Karpas-422 (cell line): ENCODE measurements at regions not wholly inside any gene's neighbourhood (a gene's known extent, or its start where the extent isn't known, plus 50 kb on each side); places are given as distances from the start of the nearest gene placed in this dataset.

Experiments used
- DNase-seq: peaks from one replicate; pipeline ENCODE4 v3.0.0-alpha.2; 2015
- H2AFZ ChIP-seq: fragments of 200-600 bp; sonication (generic); 2 replicates; pipeline ENCODE4 v1.6.1; 2014; ENCODE audit warnings: antibody characterized with exemption, low read length, mixed read lengths
- H3K27ac ChIP-seq: fragments of 200-600 bp; sonication (generic); 2 replicates; pipeline ENCODE4 v1.5.1; 2014; ENCODE audit warnings: mild to moderate bottlenecking, low read length, moderate library complexity
- H3K27me3 ChIP-seq: fragments of 200-600 bp; sonication (generic); 2 replicates; pipeline ENCODE4 v1.6.1; 2014; ENCODE audit warnings: low read length, mixed read lengths
- H3K36me3 ChIP-seq: fragments of 200-600 bp; sonication (generic); 2 replicates; pipeline ENCODE4 v1.6.1; 2014; ENCODE audit warnings: low read length, mixed read lengths; ENCODE audit not compliant: insufficient read depth
- H3K4me1 ChIP-seq: fragments of 200-600 bp; sonication (generic); 2 replicates; pipeline ENCODE4 v1.6.1; 2014; ENCODE audit warnings: mild to moderate bottlenecking, low read length, mixed read lengths
- H3K4me2 ChIP-seq: fragments of 200-600 bp; sonication (generic); 2 replicates; pipeline ENCODE4 v1.6.1; 2014; ENCODE audit warnings: low read length, low read depth, mild to moderate bottlenecking; ENCODE audit not compliant: poor library complexity, severe bottlenecking
- H3K4me3 ChIP-seq: fragments of 200-600 bp; sonication (generic); 2 replicates; pipeline ENCODE4 v1.5.1; 2014; ENCODE audit warnings: mild to moderate bottlenecking, antibody characterized with exemption, low read length, mixed read lengths
- H3K79me2 ChIP-seq: fragments of 200-600 bp; sonication (generic); 2 replicates; pipeline ENCODE4 v1.6.1; 2014; ENCODE audit warnings: mild to moderate bottlenecking, low read length, mixed read lengths
- H3K9ac ChIP-seq: fragments of 200-600 bp; sonication (generic); 2 replicates; pipeline ENCODE4 v1.6.0; 2014; ENCODE audit warnings: low read length
- H3K9me2 ChIP-seq: fragments of 200-600 bp; sonication (generic), shearing (Covaris generic); replicated peaks from 2 replicates; pipeline ENCODE4 v1.6.0; 2014; ENCODE audit warnings: mild to moderate bottlenecking, low read length, moderate library complexity; ENCODE audit not compliant: insufficient read depth
- H3K9me3 ChIP-seq: fragments of 300-700, 200-600 bp; sonication (generic); 2 replicates; pipeline ENCODE4 v1.6.1; 2014; ENCODE audit warnings: low read length, mixed read lengths
- H4K20me1 ChIP-seq: fragments of 200-600 bp; sonication (generic); 2 replicates; pipeline ENCODE4 v1.6.1; 2014; ENCODE audit warnings: mild to moderate bottlenecking, antibody characterized with exemption, low read length, low read depth; ENCODE audit not compliant: insufficient read depth

GRCh38 chr20:40860487-40860902, 168.1 kb upstream of the TOP1 start:
- H3K9me3 ChIP-seq, result no peaks in the 10 kb centered on the region
- no peak overlapping the region for H3K4me2 ChIP-seq
- no peak for DNase-seq
- H3K4me3 ChIP-seq, result no peak overlapping the region
- H3K36me3 ChIP-seq, result no peaks in the 10 kb centered on the region
- no peak overlapping the region for H2AFZ ChIP-seq
- H3K9me2 ChIP-seq, result no peaks in the 10 kb centered on the region
- no peaks in the 10 kb centered on the region for H4K20me1 ChIP-seq
- no peak overlapping the region for H3K9ac ChIP-seq
- H3K79me2 ChIP-seq, result no peaks in the 10 kb centered on the region
- no peak overlapping the region for H3K27ac ChIP-seq
- no peaks in the 10 kb centered on the region for H3K4me1 ChIP-seq
- no peaks in the 10 kb centered on the region for H3K27me3 ChIP-seq

GRCh38 chr20:40861427-40862008, 167.1 kb upstream of the TOP1 start:
- H3K9ac ChIP-seq, result no peak overlapping the region
- H3K36me3 ChIP-seq, result no peaks in the 10 kb centered on the region
- H3K9me2 ChIP-seq, result no peaks in the 10 kb centered on the region
- H3K4me3 ChIP-seq, result no peak overlapping the region
- H3K27ac ChIP-seq, result no peak overlapping the region
- H3K4me2 ChIP-seq, result no peak overlapping the region
- no peak overlapping the region for H2AFZ ChIP-seq
- H3K4me1 ChIP-seq, result no peaks in the 10 kb centered on the region
- no peak for DNase-seq
- no peaks in the 10 kb centered on the region for H3K27me3 ChIP-seq
- H4K20me1 ChIP-seq, result no peaks in the 10 kb centered on the region
- H3K79me2 ChIP-seq, result no peaks in the 10 kb centered on the region
- no peaks in the 10 kb centered on the region for H3K9me3 ChIP-seq

GRCh38 chr20:40863355-40863919, 165.2 kb upstream of the TOP1 start:
- H3K4me1 ChIP-seq, result no peaks in the 10 kb centered on the region
- H2AFZ ChIP-seq, result no peak overlapping the region
- no peaks in the 10 kb centered on the region for H3K36me3 ChIP-seq
- H3K4me3 ChIP-seq, result no peak overlapping the region
- DNase-seq, result no peak
- H3K9me2 ChIP-seq, result no peaks in the 10 kb centered on the region
- H4K20me1 ChIP-seq, result no peaks in the 10 kb centered on the region
- no peak overlapping the region for H3K27ac ChIP-seq
- H3K9me3 ChIP-seq, result no peaks in the 10 kb centered on the region
- no peak overlapping the region for H3K4me2 ChIP-seq
- H3K9ac ChIP-seq, result no peak overlapping the region
- H3K27me3 ChIP-seq, result no peaks in the 10 kb centered on the region
- H3K79me2 ChIP-seq, result no peaks in the 10 kb centered on the region

GRCh38 chr20:40864470-40864869, 164.2 kb upstream of the TOP1 start:
- H3K27ac ChIP-seq, result no peak overlapping the region
- no peak overlapping the region for H2AFZ ChIP-seq
- no peak overlapping the region for H3K9ac ChIP-seq
- no peaks in the 10 kb centered on the region for H3K79me2 ChIP-seq
- no peaks in the 10 kb centered on the region for H3K27me3 ChIP-seq
- H3K4me3 ChIP-seq, result no peak overlapping the region
- H3K4me1 ChIP-seq, result no peaks in the 10 kb centered on the region
- no peaks in the 10 kb centered on the region for H3K9me3 ChIP-seq
- H3K9me2 ChIP-seq, result no peaks in the 10 kb centered on the region
- H3K4me2 ChIP-seq, result no peak overlapping the region
- H3K36me3 ChIP-seq, result no peaks in the 10 kb centered on the region
- H4K20me1 ChIP-seq, result no peaks in the 10 kb centered on the region
- DNase-seq, result no peak

GRCh38 chr20:40865095-40865494, 163.5 kb upstream of the TOP1 start:
- H3K9ac ChIP-seq, result no peak overlapping the region
- H3K79me2 ChIP-seq, result no peaks in the 10 kb centered on the region
- H3K9me3 ChIP-seq, result no peaks in the 10 kb centered on the region
- H3K4me1 ChIP-seq, result no peaks in the 10 kb centered on the region
- no peak for DNase-seq
- no peaks in the 10 kb centered on the region for H3K9me2 ChIP-seq
- H3K4me2 ChIP-seq, result no peak overlapping the region
- no peak overlapping the region for H3K4me3 ChIP-seq
- no peaks in the 10 kb centered on the region for H3K27me3 ChIP-seq
- no peak overlapping the region for H3K27ac ChIP-seq
- no peaks in the 10 kb centered on the region for H3K36me3 ChIP-seq
- H2AFZ ChIP-seq, result no peak overlapping the region
- no peaks in the 10 kb centered on the region for H4K20me1 ChIP-seq

GRCh38 chr20:40866056-40866455, 162.6 kb upstream of the TOP1 start:
- Histone ChIP-seq H3K27me3 (no peaks in the 10 kb centered on the region), H3K36me3 (no peaks in the 10 kb centered on the region), H3K4me1 (no peaks in the 10 kb centered on the region), H3K9me2 (no peaks in the 10 kb centered on the region), H3K27ac (no peak overlapping the region), H3K79me2 (no peaks in the 10 kb centered on the region), H3K9me3 (no peaks in the 10 kb centered on the region), H4K20me1 (no peaks in the 10 kb centered on the region), H3K9ac (no peak overlapping the region), H3K4me3 (no peak overlapping the region), H2AFZ (no peak overlapping the region), H3K4me2 (no peak overlapping the region)
- DNase-seq, result no peak

GRCh38 chr20:40868551-40869217, 159.9 kb upstream of the TOP1 start:
- Histone ChIP-seq H3K9me2 (no peaks in the 10 kb centered on the region), H3K27ac (no peak overlapping the region), H3K36me3 (no peaks in the 10 kb centered on the region), H3K27me3 (no peaks in the 10 kb centered on the region), H2AFZ (no peak overlapping the region), H4K20me1 (no peaks in the 10 kb centered on the region), H3K9ac (no peak overlapping the region), H3K4me1 (no peaks in the 10 kb centered on the region), H3K79me2 (no peaks in the 10 kb centered on the region), H3K4me2 (no peak overlapping the region), H3K4me3 (no peak overlapping the region), H3K9me3 (no peaks in the 10 kb centered on the region)
- DNase-seq, result no peak

GRCh38 chr20:40869218-40870147, 159.1 kb upstream of the TOP1 start:
- Histone ChIP-seq H3K27me3 (no peaks in the 10 kb centered on the region), H3K9ac (no peak overlapping the region), H3K4me1 (no peaks in the 10 kb centered on the region), H2AFZ (no peak overlapping the region), H3K36me3 (no peaks in the 10 kb centered on the region), H4K20me1 (no peaks in the 10 kb centered on the region), H3K4me3 (no peak overlapping the region), H3K9me2 (no peaks in the 10 kb centered on the region), H3K79me2 (no peaks in the 10 kb centered on the region), H3K9me3 (no peaks in the 10 kb centered on the region), H3K27ac (no peak overlapping the region), H3K4me2 (no peak overlapping the region)
- DNase-seq, result no peak
